ENCODE measurements at regions not wholly inside any gene's neighbourhood (a gene's known extent, or its start where the extent isn't known, plus 50 kb on each side); places are given as distances from the start of the nearest gene placed in this dataset.

DNA sequence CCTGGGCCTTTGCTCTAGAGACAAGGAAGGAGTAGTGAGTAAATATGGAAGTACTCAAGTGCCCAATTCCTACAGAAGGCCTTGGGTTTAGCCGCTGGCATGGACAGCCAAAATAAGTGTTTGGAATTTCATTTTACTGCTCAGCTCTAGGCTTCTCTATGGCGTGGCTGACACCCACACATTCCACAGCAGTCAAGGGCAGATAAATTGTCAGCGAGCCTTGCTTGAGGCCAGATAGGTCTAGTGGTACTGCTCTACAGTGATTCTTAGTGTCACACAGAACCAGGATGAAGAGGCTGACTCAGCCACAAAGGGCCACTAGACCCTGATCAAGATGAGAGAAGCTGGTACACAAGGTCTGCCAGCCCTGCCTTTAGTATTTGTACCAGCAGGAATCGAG lies 111.0 kb upstream of the NFIB start:
- no peak for TF ChIP-seq ZBTB7A (IDR thresholded peaks at IDR 0.05; ENCODE audit: low read depth)
- no peak for TF ChIP-seq CEBPB (IDR thresholded peaks at IDR 0.05)
- TF ChIP-seq MAX (IDR thresholded peaks at IDR 0.05) = no peak
- TF ChIP-seq YY1 (IDR thresholded peaks at IDR 0.05; ENCODE audit: low read depth) = no peak
- no peak for TF ChIP-seq TAF1 (IDR thresholded peaks at IDR 0.05; ENCODE audit: low read depth)
- no peak for TF ChIP-seq TCF12 (IDR thresholded peaks at IDR 0.05; ENCODE audit: low read depth)
- TF ChIP-seq, protein P1, sequence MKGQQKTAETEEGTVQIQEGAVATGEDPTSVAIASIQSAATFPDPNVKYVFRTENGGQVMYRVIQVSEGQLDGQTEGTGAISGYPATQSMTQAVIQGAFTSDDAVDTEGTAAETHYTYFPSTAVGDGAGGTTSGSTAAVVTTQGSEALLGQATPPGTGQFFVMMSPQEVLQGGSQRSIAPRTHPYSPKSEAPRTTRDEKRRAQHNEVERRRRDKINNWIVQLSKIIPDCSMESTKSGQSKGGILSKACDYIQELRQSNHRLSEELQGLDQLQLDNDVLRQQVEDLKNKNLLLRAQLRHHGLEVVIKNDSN (IDR thresholded peaks at IDR 0.05) = no peak
- TF ChIP-seq, protein P2, sequence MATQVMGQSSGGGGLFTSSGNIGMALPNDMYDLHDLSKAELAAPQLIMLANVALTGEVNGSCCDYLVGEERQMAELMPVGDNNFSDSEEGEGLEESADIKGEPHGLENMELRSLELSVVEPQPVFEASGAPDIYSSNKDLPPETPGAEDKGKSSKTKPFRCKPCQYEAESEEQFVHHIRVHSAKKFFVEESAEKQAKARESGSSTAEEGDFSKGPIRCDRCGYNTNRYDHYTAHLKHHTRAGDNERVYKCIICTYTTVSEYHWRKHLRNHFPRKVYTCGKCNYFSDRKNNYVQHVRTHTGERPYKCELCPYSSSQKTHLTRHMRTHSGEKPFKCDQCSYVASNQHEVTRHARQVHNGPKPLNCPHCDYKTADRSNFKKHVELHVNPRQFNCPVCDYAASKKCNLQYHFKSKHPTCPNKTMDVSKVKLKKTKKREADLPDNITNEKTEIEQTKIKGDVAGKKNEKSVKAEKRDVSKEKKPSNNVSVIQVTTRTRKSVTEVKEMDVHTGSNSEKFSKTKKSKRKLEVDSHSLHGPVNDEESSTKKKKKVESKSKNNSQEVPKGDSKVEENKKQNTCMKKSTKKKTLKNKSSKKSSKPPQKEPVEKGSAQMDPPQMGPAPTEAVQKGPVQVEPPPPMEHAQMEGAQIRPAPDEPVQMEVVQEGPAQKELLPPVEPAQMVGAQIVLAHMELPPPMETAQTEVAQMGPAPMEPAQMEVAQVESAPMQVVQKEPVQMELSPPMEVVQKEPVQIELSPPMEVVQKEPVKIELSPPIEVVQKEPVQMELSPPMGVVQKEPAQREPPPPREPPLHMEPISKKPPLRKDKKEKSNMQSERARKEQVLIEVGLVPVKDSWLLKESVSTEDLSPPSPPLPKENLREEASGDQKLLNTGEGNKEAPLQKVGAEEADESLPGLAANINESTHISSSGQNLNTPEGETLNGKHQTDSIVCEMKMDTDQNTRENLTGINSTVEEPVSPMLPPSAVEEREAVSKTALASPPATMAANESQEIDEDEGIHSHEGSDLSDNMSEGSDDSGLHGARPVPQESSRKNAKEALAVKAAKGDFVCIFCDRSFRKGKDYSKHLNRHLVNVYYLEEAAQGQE (IDR thresholded peaks at IDR 0.05; ENCODE audit: low read depth) = no peak
- TF ChIP-seq EP300 (IDR thresholded peaks at IDR 0.05; ENCODE audit: borderline replicate concordance) = no peak
- no peak for TF ChIP-seq EGR1 (IDR thresholded peaks at IDR 0.05)
- TF ChIP-seq RAD21 (IDR thresholded peaks at IDR 0.05; ENCODE audit: low read depth) = no peak
- TF ChIP-seq TEAD4 (IDR thresholded peaks at IDR 0.05) = no peak

DNA sequence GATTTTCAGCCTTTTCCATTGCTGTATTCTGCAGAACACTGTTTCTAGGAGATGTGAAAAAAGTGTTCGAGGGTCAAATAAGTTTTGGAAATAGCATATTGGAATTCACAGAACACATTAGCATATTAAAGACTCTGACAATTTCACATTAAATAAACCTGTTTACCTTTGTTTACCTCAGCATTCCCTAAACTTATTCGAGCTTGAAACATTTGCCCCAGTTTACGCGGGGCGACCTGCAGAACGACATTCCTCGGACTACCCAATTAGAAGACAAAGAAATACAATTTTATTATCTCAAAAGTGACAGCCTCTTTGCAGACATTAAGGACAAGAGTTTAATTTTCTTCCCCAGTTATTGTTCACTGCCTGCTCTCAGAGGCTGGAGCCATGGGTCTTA lies 110.3 kb upstream of the NFIB start:
- TF ChIP-seq FOXM1 (IDR thresholded peaks at IDR 0.05; ENCODE audit: borderline replicate concordance, low read depth) = no peak
- TF ChIP-seq TEAD4 (IDR thresholded peaks at IDR 0.05) = peak; percentile 80
- TF ChIP-seq, protein P1 (IDR thresholded peaks at IDR 0.05) = no peak

- TF ChIP-seq TCF12 (IDR thresholded peaks at IDR 0.05; ENCODE audit: low read depth) (no peak), RAD21 (IDR thresholded peaks at IDR 0.05; ENCODE audit: low read depth) (no peak), EP300 (IDR thresholded peaks at IDR 0.05; ENCODE audit: borderline replicate concordance) (no peak), TEAD4 (IDR thresholded peaks at IDR 0.05) (no peak), NFIC (IDR thresholded peaks at IDR 0.05) (no peak), YY1 (IDR thresholded peaks at IDR 0.05; ENCODE audit: low read depth) (no peak), FOXM1 (IDR thresholded peaks at IDR 0.05; ENCODE audit: borderline replicate concordance, low read depth) (no peak), TAF1 (IDR thresholded peaks at IDR 0.05; ENCODE audit: low read depth) (no peak), MAX (IDR thresholded peaks at IDR 0.05) (no peak), CEBPB (IDR thresholded peaks at IDR 0.05) (no peak), EGR1 (IDR thresholded peaks at IDR 0.05) (no peak), ZBTB7A (IDR thresholded peaks at IDR 0.05; ENCODE audit: low read depth) (no peak), CREB1 (IDR thresholded peaks at IDR 0.05; ENCODE audit: low read depth) (no peak)
- TF ChIP-seq, protein P1 (IDR thresholded peaks at IDR 0.05) = no peak
- TF ChIP-seq, protein P2 (IDR thresholded peaks at IDR 0.05; ENCODE audit: low read depth) = no peak
These were observed 109.9 kb upstream of the NFIB start for GRCh38 chr9:14423815-14424261.

DNA sequence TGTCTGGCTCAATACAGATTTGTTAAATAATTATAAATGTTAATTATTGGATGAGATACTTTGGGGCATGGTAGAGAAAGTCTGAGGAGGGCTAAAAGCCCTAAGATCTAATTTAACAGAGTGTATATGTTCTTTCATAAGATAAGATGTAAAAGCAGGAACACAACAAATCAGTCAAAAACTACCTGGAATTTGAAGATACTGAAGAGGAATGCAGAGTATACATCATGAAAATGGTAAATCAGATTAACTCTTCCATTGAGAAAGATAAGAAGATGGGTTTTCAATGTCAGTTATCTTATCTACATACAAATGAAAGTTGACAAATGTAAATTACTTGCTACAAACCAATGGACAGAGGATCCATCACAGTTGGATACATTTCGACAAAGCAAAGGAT lies 107.3 kb upstream of the NFIB start:
- TF ChIP-seq ZBTB7A (IDR thresholded peaks at IDR 0.05; ENCODE audit: low read depth) (no peak), CEBPB (IDR thresholded peaks at IDR 0.05) (no peak), FOXM1 (IDR thresholded peaks at IDR 0.05; ENCODE audit: borderline replicate concordance, low read depth) (no peak), TEAD4 (IDR thresholded peaks at IDR 0.05) (no peak), CREB1 (IDR thresholded peaks at IDR 0.05; ENCODE audit: low read depth) (no peak), TCF12 (IDR thresholded peaks at IDR 0.05; ENCODE audit: low read depth) (no peak), MAX (IDR thresholded peaks at IDR 0.05) (no peak), YY1 (IDR thresholded peaks at IDR 0.05; ENCODE audit: low read depth) (no peak), EP300 (IDR thresholded peaks at IDR 0.05; ENCODE audit: borderline replicate concordance) (no peak), RAD21 (IDR thresholded peaks at IDR 0.05; ENCODE audit: low read depth) (no peak)
- TF ChIP-seq, protein P2 (IDR thresholded peaks at IDR 0.05; ENCODE audit: low read depth) = no peak
- TF ChIP-seq, protein P1 (IDR thresholded peaks at IDR 0.05) = no peak
